ENCODE measurements at regions not wholly inside any gene's neighbourhood (a gene's known extent, or its start where the extent isn't known, plus 50 kb on each side); places are given as distances from the start of the nearest gene placed in this dataset.
A peak's percentile ranks its signal among the peaks of the same experiment; 100 is the strongest.
"Not testable (repeated sequence)": the region's sequence is repeated elsewhere in the genome, so short reads cannot be mapped to it uniquely, and the experiment has no call there.

DNA sequence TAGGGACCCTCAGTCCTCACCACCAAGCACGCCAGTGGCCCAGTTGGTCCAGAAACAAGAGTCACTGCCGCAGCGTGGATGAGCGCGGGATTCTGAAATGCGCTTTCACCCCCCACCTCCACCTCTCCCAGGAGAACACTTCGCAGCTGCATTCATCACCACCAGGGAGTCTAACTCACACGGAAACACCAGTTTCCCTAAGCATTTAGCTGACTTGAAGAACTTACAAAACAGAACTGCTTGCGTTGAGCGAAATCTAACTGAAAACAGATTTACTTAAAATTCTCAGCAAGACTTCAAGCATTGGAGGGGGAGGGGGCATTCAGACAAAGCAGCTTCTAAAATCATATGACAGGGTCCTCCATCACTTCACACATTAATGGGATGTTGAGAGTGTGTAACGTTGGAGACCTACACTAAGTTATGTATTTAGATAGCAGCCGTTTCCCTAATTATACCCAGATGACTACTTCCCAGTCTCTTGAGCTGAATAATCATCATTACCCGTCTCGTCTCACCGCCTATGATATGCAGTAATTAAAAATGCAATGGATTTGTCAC is 258.2 kb upstream of the IRS2 start:
- H3K4me3 Mint-ChIP-seq, result no peak overlapping the region
- no peak overlapping the region for H3K27ac Mint-ChIP-seq

DNA sequence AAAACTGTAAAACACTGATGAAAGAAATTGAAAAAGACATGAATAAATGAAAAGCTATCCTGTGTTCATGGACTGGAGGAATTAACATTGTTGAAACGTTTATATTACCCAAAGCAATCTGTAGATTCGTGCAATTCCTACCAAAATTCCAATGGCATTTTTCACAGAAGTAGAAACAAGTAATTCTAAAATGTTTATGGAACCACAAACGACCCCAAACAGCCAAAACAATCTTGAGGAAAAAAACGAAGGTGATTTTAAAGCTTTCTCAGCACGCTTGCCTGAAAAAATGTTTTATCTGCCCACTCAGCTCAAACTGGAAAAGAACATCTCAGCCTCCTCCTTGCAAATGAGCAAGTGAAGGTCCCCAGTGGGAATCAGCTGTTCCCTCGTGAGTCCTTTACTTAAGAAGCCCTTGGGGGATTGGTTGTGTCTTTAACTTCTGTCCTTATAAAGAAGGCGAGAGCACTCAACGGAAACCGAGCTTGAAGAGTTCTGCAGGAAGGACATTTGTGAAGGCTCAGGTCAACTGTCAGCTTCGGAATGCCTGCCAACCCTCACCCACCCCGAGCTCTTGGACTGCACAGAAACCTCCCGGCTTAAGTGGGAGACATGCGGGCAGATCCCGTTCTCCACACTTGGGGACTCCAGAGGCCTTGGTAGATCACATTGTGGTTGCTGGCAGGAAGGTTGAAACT is 256.0 kb upstream of the IRS2 start:
- Mint-ChIP-seq H3K27me3 (ENCODE audit: low read depth, poor library complexity) (peaks cover 8% of the 10 kb centered on the region), H3K4me3 (no peak overlapping the region), H3K4me1 (peaks cover 12% of the 10 kb centered on the region), H3K9me3 (peaks cover under 1% of the 10 kb centered on the region), H3K27ac (no peak overlapping the region), H3K36me3 (ENCODE audit: low read depth) (no peaks in the 10 kb centered on the region)
- DNase-seq, result no peak
- TF ChIP-seq, protein P1, sequence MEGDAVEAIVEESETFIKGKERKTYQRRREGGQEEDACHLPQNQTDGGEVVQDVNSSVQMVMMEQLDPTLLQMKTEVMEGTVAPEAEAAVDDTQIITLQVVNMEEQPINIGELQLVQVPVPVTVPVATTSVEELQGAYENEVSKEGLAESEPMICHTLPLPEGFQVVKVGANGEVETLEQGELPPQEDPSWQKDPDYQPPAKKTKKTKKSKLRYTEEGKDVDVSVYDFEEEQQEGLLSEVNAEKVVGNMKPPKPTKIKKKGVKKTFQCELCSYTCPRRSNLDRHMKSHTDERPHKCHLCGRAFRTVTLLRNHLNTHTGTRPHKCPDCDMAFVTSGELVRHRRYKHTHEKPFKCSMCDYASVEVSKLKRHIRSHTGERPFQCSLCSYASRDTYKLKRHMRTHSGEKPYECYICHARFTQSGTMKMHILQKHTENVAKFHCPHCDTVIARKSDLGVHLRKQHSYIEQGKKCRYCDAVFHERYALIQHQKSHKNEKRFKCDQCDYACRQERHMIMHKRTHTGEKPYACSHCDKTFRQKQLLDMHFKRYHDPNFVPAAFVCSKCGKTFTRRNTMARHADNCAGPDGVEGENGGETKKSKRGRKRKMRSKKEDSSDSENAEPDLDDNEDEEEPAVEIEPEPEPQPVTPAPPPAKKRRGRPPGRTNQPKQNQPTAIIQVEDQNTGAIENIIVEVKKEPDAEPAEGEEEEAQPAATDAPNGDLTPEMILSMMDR (IDR thresholded peaks at IDR 0.05), result no peak

More for the DNA sequence above, 258.2 kb upstream of the IRS2 start:
- Mint-ChIP-seq H3K36me3 (ENCODE audit: low read depth) (no peaks in the 10 kb centered on the region), H3K9me3 (peaks cover 4% of the 10 kb centered on the region), H3K4me1 (peaks cover 16% of the 10 kb centered on the region), H3K27me3 (ENCODE audit: low read depth, poor library complexity) (peaks cover 6% of the 10 kb centered on the region)
- no peak for DNase-seq
- TF ChIP-seq, protein P1 (IDR thresholded peaks at IDR 0.05), result no peak

DNA sequence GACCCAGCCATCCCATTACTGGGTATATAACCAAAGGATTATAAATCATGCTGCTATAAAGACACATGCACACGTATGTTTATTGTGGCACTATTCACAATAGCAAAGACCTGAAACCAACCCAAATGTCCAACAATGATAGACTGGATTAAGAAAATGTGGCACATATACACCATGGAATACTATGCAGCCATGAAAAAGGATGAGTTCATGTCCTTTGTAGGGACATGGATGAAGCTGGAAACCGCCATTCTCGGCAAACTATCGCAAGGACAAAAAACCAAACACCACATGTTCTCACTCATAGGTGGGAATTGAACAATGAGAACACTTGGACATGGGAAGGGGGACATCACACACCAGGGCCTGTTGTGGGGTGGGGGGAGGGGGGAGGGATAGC is 255.3 kb upstream of the IRS2 start:
- H3K27ac Mint-ChIP-seq; H3K27me3 Mint-ChIP-seq (ENCODE audit: low read depth, poor library complexity); H3K36me3 Mint-ChIP-seq (ENCODE audit: low read depth); H3K4me3 Mint-ChIP-seq; H3K9me3 Mint-ChIP-seq; DNase-seq: not testable (repeated sequence)
- H3K4me1 Mint-ChIP-seq, result peaks cover 10% of the 10 kb centered on the region

DNA sequence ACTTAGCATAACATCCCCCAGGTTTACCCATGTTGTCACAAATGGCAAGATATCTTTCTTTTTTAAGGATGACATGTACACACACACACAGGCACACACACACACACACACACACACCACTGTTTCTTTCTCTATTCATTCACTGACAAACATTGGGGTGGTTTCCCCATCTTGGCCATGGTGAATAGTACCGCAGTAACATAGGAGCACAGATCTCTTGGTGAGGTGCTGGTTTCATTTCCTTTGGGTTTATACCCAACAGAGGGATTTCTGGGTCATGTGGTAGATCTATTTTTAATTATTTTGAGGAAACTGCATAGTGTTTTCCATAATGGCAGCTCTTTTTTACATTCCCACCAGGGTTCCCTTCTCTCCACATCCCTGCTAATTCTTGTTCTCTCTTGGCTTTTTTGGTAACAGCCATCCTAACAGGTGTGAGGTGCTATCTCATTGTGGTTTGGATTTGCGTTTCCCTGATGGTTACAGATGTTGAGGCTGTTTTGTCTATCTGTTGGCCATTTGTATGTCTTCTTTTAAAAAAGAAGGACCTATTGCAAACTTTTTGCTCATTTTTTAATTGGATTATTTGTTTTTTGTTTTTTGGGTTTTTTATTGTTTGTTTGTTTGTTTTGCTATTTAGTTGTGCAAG is 251.7 kb upstream of the IRS2 start:
- Mint-ChIP-seq H3K27ac (no peak overlapping the region), H3K36me3 (ENCODE audit: low read depth) (no peaks in the 10 kb centered on the region), H3K9me3 (no peaks in the 10 kb centered on the region), H3K4me3 (no peak overlapping the region), H3K27me3 (ENCODE audit: low read depth, poor library complexity) (peaks cover 8% of the 10 kb centered on the region), H3K4me1 (peaks cover 17% of the 10 kb centered on the region)
- TF ChIP-seq, protein P1 (IDR thresholded peaks at IDR 0.05), result no peak
- no peak for DNase-seq

- TF ChIP-seq, protein P1 (IDR thresholded peaks at IDR 0.05), result no peak
- no peak overlapping the region for H3K27ac Mint-ChIP-seq
- DNase-seq, result no peak
- peaks cover 19% of the 10 kb centered on the region for H3K27me3 Mint-ChIP-seq (ENCODE audit: low read depth, poor library complexity)
- H3K9me3 Mint-ChIP-seq, result no peaks in the 10 kb centered on the region
- peaks cover 17% of the 10 kb centered on the region for H3K4me1 Mint-ChIP-seq
- no peak overlapping the region for H3K4me3 Mint-ChIP-seq
- H3K36me3 Mint-ChIP-seq (ENCODE audit: low read depth), result no peaks in the 10 kb centered on the region
Measured at GRCh38 chr13:110036060-110036459, 249.7 kb upstream of the IRS2 start.

GRCh38 chr13:110034031-110034549 is 247.7 kb upstream of the IRS2 start:
- DNase-seq, result no peak
- H3K27ac Mint-ChIP-seq, result peak overlapping the region; percentile 24
- TF ChIP-seq, protein P1 (IDR thresholded peaks at IDR 0.05), result no peak
- peaks cover 19% of the 10 kb centered on the region for H3K27me3 Mint-ChIP-seq (ENCODE audit: low read depth, poor library complexity)
- H3K36me3 Mint-ChIP-seq (ENCODE audit: low read depth), result no peaks in the 10 kb centered on the region
- H3K4me1 Mint-ChIP-seq, result peaks cover 25% of the 10 kb centered on the region
- no peaks in the 10 kb centered on the region for H3K9me3 Mint-ChIP-seq
- peak overlapping the region; percentile 18 for H3K4me3 Mint-ChIP-seq

Measured in nephron progenitor cell (in vitro differentiated cells).